ENCODE measurements at regions not wholly inside any gene's neighbourhood (a gene's known extent, or its start where the extent isn't known, plus 50 kb on each side); places are given as distances from the start of the nearest gene placed in this dataset.
"Not testable (repeated sequence)": the region's sequence is repeated elsewhere in the genome, so short reads cannot be mapped to it uniquely, and the experiment has no call there.

DNA sequence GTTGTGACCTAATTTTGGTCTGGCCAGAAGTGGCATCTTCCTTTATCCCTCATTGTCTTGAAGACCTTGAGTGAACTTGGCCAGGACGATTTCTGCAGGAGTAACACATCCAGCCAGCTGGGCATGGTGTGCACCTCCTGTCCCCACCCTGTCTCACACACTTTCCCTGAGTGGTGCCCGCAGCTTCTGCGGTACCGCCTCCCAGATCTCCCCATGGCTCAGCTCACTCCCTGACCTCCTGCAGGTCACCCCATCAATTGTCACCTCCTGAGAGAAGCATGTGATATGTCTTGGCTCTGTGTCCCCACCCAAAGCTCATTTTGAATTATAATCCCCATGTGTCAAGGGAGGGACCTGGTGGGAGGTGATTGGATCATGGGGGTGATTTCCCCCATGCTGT, 50.2 kb upstream of the TP53I11 start:
- TF ChIP-seq CTCF (IDR thresholded peaks at IDR 0.05; ENCODE audit: extremely low read depth, missing control alignments) = no peak
- no peak for DNase-seq (ENCODE audit: low spot score)

- DNase-seq (ENCODE audit: low spot score) = no peak
- TF ChIP-seq CTCF (IDR thresholded peaks at IDR 0.05; ENCODE audit: extremely low read depth, missing control alignments) = no peak
Measured at GRCh38 chr11:45001466-45002165, 50.9 kb upstream of the TP53I11 start.

- TF ChIP-seq CTCF (IDR thresholded peaks at IDR 0.05; ENCODE audit: extremely low read depth, missing control alignments) = no peak
- no peak for DNase-seq (ENCODE audit: low spot score)
Measured at GRCh38 chr11:45005106-45005505, 54.4 kb upstream of the TP53I11 start.

GRCh38 chr11:45007011-45007410, 56.3 kb upstream of the TP53I11 start:
- TF ChIP-seq CTCF (IDR thresholded peaks at IDR 0.05; ENCODE audit: extremely low read depth, missing control alignments) = no peak
- DNase-seq (ENCODE audit: low spot score) = no peak

- DNase-seq (ENCODE audit: low spot score) = not testable (repeated sequence)
Measured at GRCh38 chr11:45015983-45016382, 65.3 kb upstream of the TP53I11 start.

GRCh38 chr11:45016446-45016845, 65.8 kb upstream of the TP53I11 start:
- DNase-seq (ENCODE audit: low spot score) = not testable (repeated sequence)

- DNase-seq (ENCODE audit: low spot score) = no peak
- TF ChIP-seq CTCF (IDR thresholded peaks at IDR 0.05; ENCODE audit: extremely low read depth, missing control alignments) = no peak
Measured at GRCh38 chr11:45017329-45017728, 66.6 kb upstream of the TP53I11 start.

GRCh38 chr11:45021001-45021400, 70.3 kb upstream of the TP53I11 start:
- TF ChIP-seq CTCF (IDR thresholded peaks at IDR 0.05; ENCODE audit: extremely low read depth, missing control alignments) = no peak
- DNase-seq (ENCODE audit: low spot score) = no peak

All from GM20000 (cell line).